GM23338 (cell line): ENCODE measurements at regions not wholly inside any gene's neighbourhood (a gene's known extent, or its start where the extent isn't known, plus 50 kb on each side); places are given as distances from the start of the nearest gene placed in this dataset.

Experiments used
- ATAC-seq: fragments of 200-7000 bp; cut with Tn5 transposase; 3 replicates; pipeline ENCODE4 v1.9.1; 2020
- DNase-seq: peaks from one replicate; pipeline ENCODE4 v3.0.0-alpha.2; 2015; ENCODE audit warnings: low spot score
- H2AFZ ChIP-seq: fragments of 200-600 bp; sonication (generic); 2 replicates; pipeline ENCODE4 v1.8.0; 2016; ENCODE audit warnings: antibody characterized with exemption, mild to moderate bottlenecking, moderate library complexity
- H3F3A ChIP-seq: fragments of 200-600 bp; sonication (generic); replicated peaks from 2 replicates; pipeline ENCODE4 v1.8.0; 2017; ENCODE audit warnings: antibody characterized with exemption, mixed run types, low read depth
- H3K27ac ChIP-seq: fragments of 200-600 bp; sonication (generic); 2 replicates; pipeline ENCODE4 v1.6.1; 2016; ENCODE audit warnings: low read depth
- H3K27me3 ChIP-seq: fragments of 200-600 bp; sonication (generic); 2 replicates; pipeline ENCODE4 v1.8.0; 2016; ENCODE audit warnings: mild to moderate bottlenecking, mixed run types, moderate library complexity; ENCODE audit not compliant: insufficient read depth
- H3K36me3 ChIP-seq: fragments of 200-600 bp; sonication (generic); 2 replicates; pipeline ENCODE4 v1.8.0; 2016; ENCODE audit warnings: mild to moderate bottlenecking; ENCODE audit not compliant: insufficient read depth
- H3K4me1 ChIP-seq: fragments of 200-600 bp; sonication (generic); 2 replicates; pipeline ENCODE4 v1.8.0; 2016; ENCODE audit warnings: mild to moderate bottlenecking, moderate library complexity; ENCODE audit not compliant: insufficient read depth
- H3K4me2 ChIP-seq: fragments of 200-600 bp; sonication (generic); 2 replicates; pipeline ENCODE4 v1.7.1; 2017; ENCODE audit warnings: mixed run types
- H3K4me3 ChIP-seq: fragments of 200-600 bp; sonication (generic); 2 replicates; pipeline ENCODE4 v1.6.1; 2016; ENCODE audit warnings: mixed run types
- H3K79me2 ChIP-seq: fragments of 200-600 bp; sonication (generic); replicated peaks from 2 replicates; pipeline ENCODE4 v1.8.0; 2017; ENCODE audit warnings: mild to moderate bottlenecking; ENCODE audit not compliant: insufficient read depth
- H3K9me2 ChIP-seq: fragments of 200-600 bp; sonication (generic); 2 replicates; pipeline ENCODE4 v1.8.0; 2017; ENCODE audit not compliant: insufficient read depth
- H4K20me1 ChIP-seq: fragments of 200-600 bp; sonication (generic); replicated peaks from 2 replicates; pipeline ENCODE4 v1.8.0; 2017; ENCODE audit warnings: mild to moderate bottlenecking; ENCODE audit not compliant: insufficient read depth
- H3K27ac Mint-ChIP-seq: 2 replicates; pipeline ENCODE4 v1.8.0; 2020; ENCODE audit warnings: inconsistent platforms, mild to moderate bottlenecking, moderate library complexity, mixed read lengths
- H3K27me3 Mint-ChIP-seq: 3 replicates; pipeline ENCODE4 v1.8.0; 2022; ENCODE audit warnings: low read depth, mild to moderate bottlenecking, moderate library complexity, mixed read lengths, inconsistent platforms; ENCODE audit not compliant: insufficient read depth, poor library complexity
- H3K36me3 Mint-ChIP-seq: 3 replicates; pipeline ENCODE4 v1.8.0; 2021; ENCODE audit warnings: low read depth, mild to moderate bottlenecking, inconsistent platforms, moderate library complexity, mixed read lengths
- H3K4me1 Mint-ChIP-seq: 3 replicates; pipeline ENCODE4 v1.8.0; 2020; ENCODE audit warnings: mild to moderate bottlenecking, inconsistent platforms, mixed read lengths
- H3K4me3 Mint-ChIP-seq: 3 replicates; pipeline ENCODE4 v1.8.0; 2021; ENCODE audit warnings: moderate library complexity, mild to moderate bottlenecking, inconsistent platforms, mixed read lengths
- H3K9me3 Mint-ChIP-seq: 3 replicates; pipeline ENCODE4 v1.8.0; 2020; ENCODE audit warnings: moderate library complexity, mild to moderate bottlenecking, inconsistent platforms, mixed read lengths
- CREB1 ChIP-seq: fragments of 250-450 bp; sonication (Bioruptor Pico); IDR thresholded peaks from 2 replicates; pipeline ENCODE4 v1.5.0; 2020; ENCODE audit warnings: low read depth, mild to moderate bottlenecking, moderate library complexity
- CTCF ChIP-seq, 2 experiments: fragments of 200-600 bp in 1 of 2; sonication (generic) in 1 of 2; conservative IDR thresholded peaks; 2 replicates each; pipeline versions ENCODE4 v1.5.1 to v1.6.1; 2016 to 2017; ENCODE audit warnings: antibody characterized with exemption in 2 of 2, low read depth in 2 of 2, mild to moderate bottlenecking in 2 of 2, moderate library complexity in 1 of 2
- EZH2phosphoT487 ChIP-seq: fragments of 200-600 bp; sonication (generic); IDR thresholded peaks from one replicate; pipeline ENCODE4 v1.8.1; 2018; ENCODE audit warnings: antibody characterized with exemption; ENCODE audit not compliant: unreplicated experiment
- JUNB ChIP-seq: IDR thresholded peaks from one replicate; pipeline ENCODE4 v1.6.1; 2016; ENCODE audit warnings: antibody characterized with exemption; ENCODE audit not compliant: unreplicated experiment
- NANOG ChIP-seq: IDR thresholded peaks from 2 replicates; pipeline ENCODE4 v1.6.1; 2016; ENCODE audit warnings: antibody characterized with exemption, borderline replicate concordance
- POLR2AphosphoS5 ChIP-seq: IDR thresholded peaks from 2 replicates; pipeline ENCODE4 v1.6.1; 2016; ENCODE audit warnings: antibody characterized with exemption, low read depth
- STAT1 ChIP-seq: IDR thresholded peaks from one replicate; pipeline ENCODE4 v1.6.1; 2016; ENCODE audit warnings: antibody characterized with exemption; ENCODE audit not compliant: unreplicated experiment
- ZNF114 ChIP-seq: fragments of 250-450 bp; sonication (Bioruptor Pico); IDR thresholded peaks from 2 replicates; pipeline ENCODE4 v1.5.0; 2020; ENCODE audit warnings: mild to moderate bottlenecking, moderate library complexity
- ZNF331 ChIP-seq: fragments of 250-450 bp; sonication (Bioruptor Pico); IDR thresholded peaks from 2 replicates; pipeline ENCODE4 v1.5.0; 2020; ENCODE audit warnings: low read depth, mild to moderate bottlenecking, moderate library complexity
- TF ChIP-seq, protein P1 (sequence below): IDR thresholded peaks from one replicate; pipeline ENCODE4 v1.6.1; 2018; ENCODE audit warnings: antibody characterized with exemption; ENCODE audit not compliant: unreplicated experiment
- TF ChIP-seq, protein P2 (sequence below): IDR thresholded peaks from 2 replicates; pipeline ENCODE4 v1.6.1; 2016; ENCODE audit warnings: antibody characterized with exemption

- Histone ChIP-seq H3K79me2 (no peaks in the 10 kb centered on the region), H3K4me2 (no peak overlapping the region), H3K4me3 (no peak overlapping the region), H3K27ac (no peak overlapping the region), H4K20me1 (no peaks in the 10 kb centered on the region), H3K9me2 (no peaks in the 10 kb centered on the region; the same call in 1 of the 2 replicates), H3K36me3 (no peaks in the 10 kb centered on the region), H2AFZ (no peak overlapping the region), H3K4me1 (no peaks in the 10 kb centered on the region), H3F3A (no peaks in the 10 kb centered on the region), H3K27me3 (no peaks in the 10 kb centered on the region)
- H3K27ac Mint-ChIP-seq = no peak overlapping the region
- H3K27me3 Mint-ChIP-seq = no peaks in the 10 kb centered on the region
- ATAC-seq (no peak), DNase-seq (no peak)
- no peak overlapping the region for H3K4me3 Mint-ChIP-seq
- no peaks in the 10 kb centered on the region for H3K9me3 Mint-ChIP-seq
- H3K4me1 Mint-ChIP-seq = peaks cover 6% of the 10 kb centered on the region
- TF ChIP-seq POLR2AphosphoS5 = no peak
- H3K36me3 Mint-ChIP-seq = no peaks in the 10 kb centered on the region
Observed at GRCh38 chr13:79231887-79232286, 174.2 kb downstream of the RBM26 start.

GRCh38 chr13:79229761-79230160, 176.3 kb downstream of the RBM26 start:
- no peaks in the 10 kb centered on the region for H3K27me3 ChIP-seq
- Mint-ChIP-seq H3K9me3 (no peaks in the 10 kb centered on the region), H3K4me3 (no peak overlapping the region), H3K27ac (no peak overlapping the region), H3K4me1 (peaks cover 13% of the 10 kb centered on the region), H3K27me3 (no peaks in the 10 kb centered on the region), H3K36me3 (no peaks in the 10 kb centered on the region)
- no peak overlapping the region for H3K4me2 ChIP-seq
- H3K79me2 ChIP-seq = no peaks in the 10 kb centered on the region
- H3F3A ChIP-seq = no peaks in the 10 kb centered on the region
- ATAC-seq (no peak), DNase-seq (no peak)
- peaks cover 4% of the 10 kb centered on the region; the same call in 1 of the 2 replicates for H3K4me1 ChIP-seq
- H3K27ac ChIP-seq = no peak overlapping the region
- H3K4me3 ChIP-seq = no peak overlapping the region
- no peaks in the 10 kb centered on the region for H3K9me2 ChIP-seq
- H3K36me3 ChIP-seq = no peaks in the 10 kb centered on the region
- H4K20me1 ChIP-seq = no peaks in the 10 kb centered on the region
- no peak overlapping the region; the same call in 1 of the 2 replicates for H2AFZ ChIP-seq
- TF ChIP-seq JUNB = no peak
- TF ChIP-seq, protein P1, sequence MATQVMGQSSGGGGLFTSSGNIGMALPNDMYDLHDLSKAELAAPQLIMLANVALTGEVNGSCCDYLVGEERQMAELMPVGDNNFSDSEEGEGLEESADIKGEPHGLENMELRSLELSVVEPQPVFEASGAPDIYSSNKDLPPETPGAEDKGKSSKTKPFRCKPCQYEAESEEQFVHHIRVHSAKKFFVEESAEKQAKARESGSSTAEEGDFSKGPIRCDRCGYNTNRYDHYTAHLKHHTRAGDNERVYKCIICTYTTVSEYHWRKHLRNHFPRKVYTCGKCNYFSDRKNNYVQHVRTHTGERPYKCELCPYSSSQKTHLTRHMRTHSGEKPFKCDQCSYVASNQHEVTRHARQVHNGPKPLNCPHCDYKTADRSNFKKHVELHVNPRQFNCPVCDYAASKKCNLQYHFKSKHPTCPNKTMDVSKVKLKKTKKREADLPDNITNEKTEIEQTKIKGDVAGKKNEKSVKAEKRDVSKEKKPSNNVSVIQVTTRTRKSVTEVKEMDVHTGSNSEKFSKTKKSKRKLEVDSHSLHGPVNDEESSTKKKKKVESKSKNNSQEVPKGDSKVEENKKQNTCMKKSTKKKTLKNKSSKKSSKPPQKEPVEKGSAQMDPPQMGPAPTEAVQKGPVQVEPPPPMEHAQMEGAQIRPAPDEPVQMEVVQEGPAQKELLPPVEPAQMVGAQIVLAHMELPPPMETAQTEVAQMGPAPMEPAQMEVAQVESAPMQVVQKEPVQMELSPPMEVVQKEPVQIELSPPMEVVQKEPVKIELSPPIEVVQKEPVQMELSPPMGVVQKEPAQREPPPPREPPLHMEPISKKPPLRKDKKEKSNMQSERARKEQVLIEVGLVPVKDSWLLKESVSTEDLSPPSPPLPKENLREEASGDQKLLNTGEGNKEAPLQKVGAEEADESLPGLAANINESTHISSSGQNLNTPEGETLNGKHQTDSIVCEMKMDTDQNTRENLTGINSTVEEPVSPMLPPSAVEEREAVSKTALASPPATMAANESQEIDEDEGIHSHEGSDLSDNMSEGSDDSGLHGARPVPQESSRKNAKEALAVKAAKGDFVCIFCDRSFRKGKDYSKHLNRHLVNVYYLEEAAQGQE = no peak
- no peak for TF ChIP-seq ZNF114 (CRISPR knock-in tag)
- TF ChIP-seq NANOG = no peak
- no peak for TF ChIP-seq STAT1
- TF ChIP-seq CTCF (conservative IDR thresholded peaks at IDR 0.05; ENCODE audit: low read depth in 2 of 2) = no peak
- TF ChIP-seq ZNF331 (CRISPR knock-in tag) = no peak
- TF ChIP-seq POLR2AphosphoS5 = no peak
- no peak for TF ChIP-seq CREB1
- TF ChIP-seq, protein P2, sequence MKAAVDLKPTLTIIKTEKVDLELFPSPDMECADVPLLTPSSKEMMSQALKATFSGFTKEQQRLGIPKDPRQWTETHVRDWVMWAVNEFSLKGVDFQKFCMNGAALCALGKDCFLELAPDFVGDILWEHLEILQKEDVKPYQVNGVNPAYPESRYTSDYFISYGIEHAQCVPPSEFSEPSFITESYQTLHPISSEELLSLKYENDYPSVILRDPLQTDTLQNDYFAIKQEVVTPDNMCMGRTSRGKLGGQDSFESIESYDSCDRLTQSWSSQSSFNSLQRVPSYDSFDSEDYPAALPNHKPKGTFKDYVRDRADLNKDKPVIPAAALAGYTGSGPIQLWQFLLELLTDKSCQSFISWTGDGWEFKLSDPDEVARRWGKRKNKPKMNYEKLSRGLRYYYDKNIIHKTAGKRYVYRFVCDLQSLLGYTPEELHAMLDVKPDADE = no peak
- no peak for TF ChIP-seq EZH2phosphoT487
